Astrocyte of the cerebellum (primary cell): ENCODE measurements at regions not wholly inside any gene's neighbourhood (a gene's known extent, or its start where the extent isn't known, plus 50 kb on each side); places are given as distances from the start of the nearest gene placed in this dataset.

Experiments used
- DNase-seq: peaks from one replicate; pipeline ENCODE4 v3.0.0-alpha.2; 2011; ENCODE audit warnings: low read depth
- H3K4me3 ChIP-seq: 2 replicates; pipeline ENCODE4 v1.5.1; 2011; ENCODE audit warnings: mild to moderate bottlenecking, low read depth, low read length, moderate library complexity
- in situ Hi-C: cut with HindIII; loops from 2 replicates; pipeline ENCODE4 v1.10.0; 2017; ENCODE audit warnings: low sequenced_read_pairs
- TF ChIP-seq, protein P1 (sequence below): IDR thresholded peaks from 2 replicates; pipeline ENCODE4 v1.5.1; 2012; ENCODE audit warnings: low read length, low read depth, moderate library complexity, mild to moderate bottlenecking; ENCODE audit errors: missing control alignments

- DNase-seq: no peak
- no peak overlapping the region for H3K4me3 ChIP-seq
- TF ChIP-seq, protein P1, sequence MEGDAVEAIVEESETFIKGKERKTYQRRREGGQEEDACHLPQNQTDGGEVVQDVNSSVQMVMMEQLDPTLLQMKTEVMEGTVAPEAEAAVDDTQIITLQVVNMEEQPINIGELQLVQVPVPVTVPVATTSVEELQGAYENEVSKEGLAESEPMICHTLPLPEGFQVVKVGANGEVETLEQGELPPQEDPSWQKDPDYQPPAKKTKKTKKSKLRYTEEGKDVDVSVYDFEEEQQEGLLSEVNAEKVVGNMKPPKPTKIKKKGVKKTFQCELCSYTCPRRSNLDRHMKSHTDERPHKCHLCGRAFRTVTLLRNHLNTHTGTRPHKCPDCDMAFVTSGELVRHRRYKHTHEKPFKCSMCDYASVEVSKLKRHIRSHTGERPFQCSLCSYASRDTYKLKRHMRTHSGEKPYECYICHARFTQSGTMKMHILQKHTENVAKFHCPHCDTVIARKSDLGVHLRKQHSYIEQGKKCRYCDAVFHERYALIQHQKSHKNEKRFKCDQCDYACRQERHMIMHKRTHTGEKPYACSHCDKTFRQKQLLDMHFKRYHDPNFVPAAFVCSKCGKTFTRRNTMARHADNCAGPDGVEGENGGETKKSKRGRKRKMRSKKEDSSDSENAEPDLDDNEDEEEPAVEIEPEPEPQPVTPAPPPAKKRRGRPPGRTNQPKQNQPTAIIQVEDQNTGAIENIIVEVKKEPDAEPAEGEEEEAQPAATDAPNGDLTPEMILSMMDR: no peak
- in situ Hi-C loops: no loop called here
Measured at GRCh38 chrX:63929608-63930007, 144.6 kb upstream of the ARHGEF9 start.

DNA sequence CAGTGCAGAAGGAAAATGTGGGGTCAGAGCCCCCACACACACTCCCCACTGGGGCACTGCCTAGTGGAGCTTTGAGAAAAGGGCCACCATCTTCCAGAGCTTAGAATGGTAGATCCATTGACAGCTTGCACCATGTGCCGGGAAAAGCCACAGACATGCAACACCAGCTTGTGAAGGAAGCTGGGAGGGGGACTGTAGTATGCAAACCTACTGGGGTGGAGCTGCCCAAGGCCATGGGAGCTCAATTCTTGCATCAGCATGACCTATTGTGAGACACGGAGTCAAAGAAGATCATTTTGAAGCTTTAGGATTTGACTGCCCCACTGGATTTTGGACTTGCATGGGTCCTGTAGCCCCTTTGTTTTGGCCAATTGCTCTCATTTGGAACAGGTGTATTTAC, 142.8 kb upstream of the ARHGEF9 start:
- no peak for DNase-seq
- TF ChIP-seq, protein P1: no peak
- in situ Hi-C loops: no loop called here
- H3K4me3 ChIP-seq: no peak overlapping the region

GRCh38 chrX:63922221-63922620, 137.2 kb upstream of the ARHGEF9 start:
- H3K4me3 ChIP-seq: no peak overlapping the region
- no peak for DNase-seq
- TF ChIP-seq, protein P1: no peak
- in situ Hi-C loops: no loop called here

- in situ Hi-C loops: no loop called here
- no peak overlapping the region for H3K4me3 ChIP-seq
- DNase-seq: no peak
- TF ChIP-seq, protein P1: no peak
Measured at GRCh38 chrX:63920875-63921274, 135.9 kb upstream of the ARHGEF9 start.

DNA sequence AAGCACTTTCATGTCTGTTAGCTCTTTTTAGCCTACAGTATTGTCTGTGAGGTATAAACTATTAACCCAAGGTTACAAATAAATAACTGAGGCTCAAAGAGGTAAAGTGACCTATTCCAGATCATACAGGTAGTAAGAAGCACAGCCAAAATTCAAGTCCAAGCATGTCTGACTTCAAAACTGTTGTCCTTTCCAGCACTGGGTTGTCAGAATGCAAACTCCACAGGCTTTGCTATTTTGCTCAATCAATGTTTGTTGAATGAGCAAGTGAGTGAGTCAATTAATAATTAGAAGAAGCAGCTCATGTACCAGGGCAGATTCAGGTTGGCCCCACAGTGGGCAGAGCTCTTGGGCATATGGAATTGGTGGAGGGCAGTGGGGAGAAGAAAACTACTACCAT, 134.1 kb upstream of the ARHGEF9 start:
- in situ Hi-C loops: no loop called here
- H3K4me3 ChIP-seq: no peak overlapping the region
- no peak for DNase-seq
- TF ChIP-seq, protein P1: no peak

DNA sequence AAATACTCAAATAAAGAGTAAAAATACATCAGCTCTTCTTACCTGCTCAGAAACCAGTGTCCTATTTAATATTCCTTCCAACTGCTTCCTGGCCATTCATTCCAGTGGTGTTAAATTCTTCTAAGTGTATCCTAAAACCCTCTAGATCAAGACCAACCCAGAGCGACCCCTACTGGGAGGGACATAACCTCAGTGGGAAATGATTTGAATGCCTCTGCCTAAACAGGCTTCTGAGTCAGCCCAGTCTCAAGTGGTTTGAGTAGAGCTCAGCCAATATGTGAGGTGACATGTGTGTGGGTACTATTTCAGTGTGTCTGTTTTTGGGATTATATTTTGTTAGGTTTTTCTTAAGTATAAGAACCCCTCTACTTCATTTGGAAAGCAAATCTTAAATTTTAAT, 133.6 kb upstream of the ARHGEF9 start:
- no peak for DNase-seq
- TF ChIP-seq, protein P1: no peak
- in situ Hi-C loops: no loop called here
- H3K4me3 ChIP-seq: no peak overlapping the region

- TF ChIP-seq, protein P1: no peak
- no peak for DNase-seq
- in situ Hi-C loops: no loop called here
- H3K4me3 ChIP-seq: no peak overlapping the region
Measured at GRCh38 chrX:63917296-63917695, 132.3 kb upstream of the ARHGEF9 start.
